HT1080 (cell line): ENCODE measurements at regions not wholly inside any gene's neighbourhood (a gene's known extent, or its start where the extent isn't known, plus 50 kb on each side); places are given as distances from the start of the nearest gene placed in this dataset.

Experiments used
- DNase-seq: peaks from one replicate; pipeline ENCODE4 v3.0.0-alpha.2; 2015; ENCODE audit warnings: low read depth

DNA sequence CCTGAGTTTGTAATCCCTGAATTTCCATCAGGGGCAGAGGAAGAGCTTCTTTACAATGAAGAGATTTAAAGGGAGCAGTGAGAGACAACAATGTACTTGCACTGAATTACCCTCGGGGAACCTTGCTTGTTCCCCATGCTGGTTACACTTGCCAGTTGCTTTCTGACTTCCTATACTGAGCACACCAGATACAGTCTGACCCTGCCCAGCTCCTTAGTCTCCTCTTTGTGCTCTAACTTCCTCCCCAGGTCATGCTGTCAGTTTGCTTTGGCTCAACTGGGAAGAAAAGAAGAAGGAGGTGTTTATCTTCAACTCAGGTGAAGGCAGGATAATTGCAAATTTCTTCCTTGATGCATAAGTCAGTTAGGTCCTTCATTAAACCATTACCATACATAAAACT lies 658.4 kb downstream of the NYAP2 start:
- no peak for DNase-seq

DNA sequence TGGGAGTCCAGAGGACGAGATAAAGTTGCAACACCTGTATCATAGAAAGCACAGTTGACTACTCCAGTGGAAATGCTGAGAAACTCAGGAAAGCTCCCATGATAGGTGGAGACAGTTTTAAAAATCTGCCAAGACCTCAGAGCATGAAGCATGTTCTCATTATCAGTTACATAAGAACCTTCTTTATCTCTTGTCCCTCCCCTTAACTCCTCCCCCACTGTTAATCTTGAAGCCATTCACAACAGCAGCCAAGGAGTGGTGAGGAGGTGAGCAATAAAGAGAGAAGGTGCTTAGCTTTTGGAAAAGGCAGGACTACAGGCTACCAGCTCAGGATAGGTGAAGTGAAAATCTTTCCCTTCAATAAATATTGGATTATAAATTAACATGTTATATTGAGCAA lies 657.9 kb downstream of the NYAP2 start:
- no peak for DNase-seq

DNA sequence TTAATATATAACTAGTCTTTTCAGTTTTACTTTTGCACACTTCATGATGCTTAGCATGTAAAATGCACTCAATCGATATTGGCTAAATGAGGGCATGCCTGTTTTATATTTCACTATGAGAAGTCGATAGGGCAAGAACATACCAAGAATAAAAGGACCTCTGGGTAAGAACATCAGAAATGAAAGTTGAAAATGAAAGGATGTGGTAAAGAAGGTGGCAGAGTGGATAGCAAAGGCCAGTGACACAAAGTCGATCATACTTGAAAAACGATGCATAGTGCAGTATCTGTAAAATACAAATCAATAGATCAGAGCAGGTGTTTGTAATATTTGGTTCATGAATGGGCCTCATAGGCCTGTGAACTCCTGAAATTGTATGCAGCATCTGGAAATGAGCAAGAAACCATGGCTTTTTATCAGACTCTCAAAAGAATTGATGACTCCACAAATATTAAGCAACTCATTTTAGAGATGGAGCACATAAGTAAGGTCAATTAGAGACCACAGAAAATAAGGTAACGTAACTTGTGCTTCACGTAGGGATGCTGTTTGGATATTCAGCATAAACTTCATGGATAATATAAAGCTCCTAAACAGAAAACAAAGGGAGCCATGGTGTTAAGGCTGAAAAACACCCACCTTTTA lies 653.4 kb downstream of the NYAP2 start:
- no peak for DNase-seq

DNA sequence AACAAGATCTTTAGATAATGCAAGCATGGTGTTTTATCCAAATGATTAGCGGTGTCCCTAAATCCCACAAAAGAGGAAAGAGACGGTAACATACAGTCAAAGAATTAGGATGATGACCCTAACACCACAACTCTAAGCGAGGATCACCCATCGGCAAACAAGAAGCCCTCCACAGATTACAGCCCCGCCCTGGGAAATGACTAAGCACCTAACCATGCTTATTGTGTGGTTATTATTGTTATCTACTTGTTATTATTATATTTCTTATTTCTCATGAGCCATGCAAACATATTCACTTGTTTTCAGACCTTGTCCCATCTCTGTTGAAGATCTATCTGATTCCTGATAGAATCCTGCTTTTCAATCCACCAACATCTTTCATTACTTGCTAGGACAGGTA lies 651.3 kb downstream of the NYAP2 start:
- peak; percentile 46 for DNase-seq

DNA sequence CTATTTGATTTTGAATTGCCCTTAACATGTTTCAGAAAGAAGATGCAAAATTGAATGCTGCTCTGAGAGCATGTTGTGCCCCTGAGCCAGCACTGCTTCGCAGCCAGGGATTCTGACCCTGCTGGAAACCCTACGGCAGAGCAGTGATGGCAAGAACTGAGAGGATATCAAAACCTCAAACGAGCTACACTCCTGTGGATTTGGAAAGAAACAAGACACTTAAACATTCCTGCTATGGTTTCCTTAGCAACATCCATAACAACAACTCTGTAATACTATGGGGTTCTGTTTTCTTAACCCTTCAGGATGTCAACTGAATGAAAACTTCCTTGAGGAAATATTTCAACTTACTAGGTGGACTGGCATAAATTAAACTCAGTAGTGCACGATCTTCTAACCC lies 649.1 kb downstream of the NYAP2 start:
- DNase-seq: peak; percentile 83

DNA sequence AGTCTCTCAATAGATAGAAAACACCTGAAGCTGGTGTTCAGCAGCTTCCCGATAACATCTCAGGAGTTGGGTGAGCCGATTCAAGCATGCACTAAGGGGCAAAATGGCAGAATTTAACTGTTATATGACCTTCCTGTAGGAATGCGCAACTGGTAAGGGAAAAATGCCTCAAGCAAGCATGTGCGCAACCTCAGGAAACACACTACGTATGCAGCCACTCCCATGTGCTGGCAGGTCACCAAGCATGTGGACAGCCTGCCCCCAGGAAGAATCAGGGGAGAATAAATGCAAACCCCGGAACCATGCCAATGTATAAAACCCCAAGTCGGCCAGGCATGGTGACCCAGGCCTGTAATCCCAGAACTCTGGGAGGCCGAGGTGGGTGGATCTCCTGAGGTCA lies 645.6 kb downstream of the NYAP2 start:
- no peak for DNase-seq

DNA sequence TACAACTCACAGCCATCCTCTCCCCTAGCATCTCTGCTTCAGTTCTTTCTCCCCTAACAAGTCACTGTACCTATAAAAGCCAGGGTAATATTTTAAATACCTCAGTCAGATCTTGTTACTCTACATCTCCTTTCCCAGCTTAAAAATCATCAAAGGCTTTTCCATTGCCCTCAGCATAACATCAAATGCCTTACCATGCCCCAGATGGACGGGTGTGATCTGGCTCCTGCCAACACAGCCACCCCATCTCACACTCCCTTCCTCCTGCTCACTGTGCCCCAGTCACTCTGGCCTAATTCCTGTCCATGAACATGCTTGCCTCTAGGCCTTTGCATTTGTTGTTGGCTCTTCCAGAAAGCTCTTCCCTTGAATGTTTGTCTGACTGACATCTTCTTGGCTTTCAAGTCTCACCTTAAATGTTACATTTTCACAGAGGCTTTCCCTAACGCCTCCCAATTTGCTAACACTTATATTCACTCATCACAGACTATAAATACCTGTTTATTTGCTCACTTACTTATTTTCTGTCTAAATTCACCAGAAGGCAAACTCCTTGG lies 640.9 kb downstream of the NYAP2 start:
- DNase-seq: no peak

DNA sequence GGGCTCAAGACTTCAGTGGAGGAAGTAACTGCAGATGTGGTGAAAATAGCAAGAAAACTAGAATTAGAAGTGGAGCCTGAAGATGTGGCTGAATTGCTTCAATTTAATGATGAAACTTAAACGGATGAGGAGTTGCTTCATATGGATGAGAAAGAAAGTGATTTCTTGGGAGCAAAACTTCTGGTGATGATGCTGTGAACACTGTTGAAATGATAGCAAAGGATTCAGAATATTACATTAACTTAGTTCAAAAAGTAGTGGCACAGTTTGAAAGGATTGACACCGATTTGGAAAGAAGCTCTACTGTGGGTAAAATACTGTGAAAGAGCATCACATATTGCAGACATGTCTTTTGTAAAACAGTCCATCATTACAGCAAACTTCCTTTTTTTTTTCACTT lies 638.0 kb downstream of the NYAP2 start:
- DNase-seq: no peak

DNA sequence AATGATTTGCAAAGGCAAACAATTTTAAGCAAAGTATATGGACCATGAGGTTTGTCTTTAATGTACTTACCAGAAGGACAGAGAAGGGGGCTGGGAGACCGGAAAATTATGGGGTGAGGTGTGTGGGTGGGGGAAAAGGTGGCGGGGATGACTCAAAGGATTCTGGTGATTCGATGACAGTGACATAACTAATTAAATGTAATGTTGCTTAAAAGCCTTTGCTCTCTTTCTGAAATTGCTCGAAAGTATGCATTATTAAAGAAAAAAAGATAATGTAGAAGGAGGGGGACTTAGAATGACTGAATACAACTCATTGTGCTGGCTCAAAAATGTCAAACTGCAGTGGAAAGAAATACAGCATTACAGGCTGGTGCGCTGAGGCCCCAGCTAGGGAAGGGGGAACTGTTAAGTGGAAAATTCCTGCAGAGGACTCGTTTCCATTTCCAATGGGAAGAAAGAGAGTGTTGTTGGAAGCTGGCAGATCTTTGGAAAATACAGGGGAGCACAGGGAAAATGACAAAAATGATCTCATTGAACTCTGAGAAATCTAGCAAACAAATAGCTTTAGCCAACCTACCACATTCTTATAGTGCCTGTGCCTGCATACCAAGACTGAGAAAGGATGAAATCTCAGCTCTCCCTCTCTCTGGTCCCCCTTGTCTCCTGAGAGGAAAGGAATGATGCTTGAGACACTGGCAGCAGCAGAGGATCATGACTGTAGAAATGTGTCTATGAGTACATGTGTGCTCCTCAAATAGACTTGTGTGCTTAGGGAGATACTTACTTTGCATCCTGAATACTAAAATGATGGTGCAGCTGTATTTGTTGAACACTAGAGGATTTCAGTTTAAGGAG lies 632.4 kb downstream of the NYAP2 start:
- DNase-seq: no peak

DNA sequence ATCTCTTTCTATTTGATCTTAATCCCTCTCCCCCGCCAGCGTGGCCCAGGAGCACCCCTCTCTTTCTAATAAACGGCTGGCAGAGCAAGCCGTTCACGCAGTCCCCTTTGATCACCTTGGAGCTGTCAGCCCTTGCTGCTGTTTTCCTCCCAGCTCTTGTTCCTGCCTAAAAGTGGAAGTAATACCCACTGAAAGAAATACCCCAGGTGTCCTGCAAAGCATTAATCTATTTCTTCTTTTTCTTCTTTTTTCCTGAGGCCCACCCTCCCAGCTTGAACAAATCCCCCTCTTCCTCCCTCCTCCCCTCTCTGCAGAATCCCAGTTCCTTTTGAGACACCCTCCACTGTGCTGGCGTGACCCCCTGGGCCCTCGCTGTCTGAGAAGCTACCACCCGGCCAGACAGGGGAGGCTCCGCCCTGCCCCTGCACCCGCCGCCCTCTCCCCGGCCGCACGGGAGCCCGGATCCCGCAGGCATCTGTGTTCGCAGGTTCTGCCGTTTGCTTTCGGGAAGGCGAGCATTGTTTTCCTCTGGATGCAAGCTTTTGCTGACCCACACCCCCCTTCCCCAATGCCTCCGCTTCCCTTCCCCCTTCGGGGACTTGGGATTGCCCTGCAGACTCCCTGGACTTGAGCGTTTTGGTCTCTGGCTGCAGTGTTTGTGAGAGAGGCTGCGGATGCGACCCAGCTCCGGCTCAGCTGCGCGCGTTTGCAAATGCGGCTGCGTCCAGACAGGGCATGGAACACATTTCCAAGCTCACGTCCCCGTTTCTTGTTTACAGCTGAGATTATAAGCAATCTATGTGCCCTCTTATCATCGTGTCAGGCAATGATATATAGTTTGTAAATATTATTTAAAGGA lies 631.5 kb downstream of the NYAP2 start:
- DNase-seq: peak; percentile 64

DNA sequence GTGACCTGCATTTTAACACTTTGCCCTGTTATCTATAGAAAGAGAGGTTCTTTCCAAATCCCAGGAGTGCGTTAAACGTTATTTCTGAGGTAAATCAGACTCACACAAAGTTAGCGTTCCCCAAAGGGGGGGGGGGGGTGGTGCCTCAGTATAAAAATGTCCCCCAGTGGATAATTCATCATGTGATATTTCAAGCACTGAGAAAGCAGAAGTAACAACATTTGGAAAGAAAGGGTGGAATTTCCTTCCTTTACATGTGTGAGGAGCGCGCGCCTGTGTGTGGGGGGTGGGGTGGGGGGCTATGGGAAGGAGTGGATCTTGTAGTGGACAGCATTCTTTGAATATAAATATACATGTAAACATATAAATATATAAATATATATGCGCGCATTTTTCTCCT lies 630.9 kb downstream of the NYAP2 start:
- DNase-seq: no peak

DNA sequence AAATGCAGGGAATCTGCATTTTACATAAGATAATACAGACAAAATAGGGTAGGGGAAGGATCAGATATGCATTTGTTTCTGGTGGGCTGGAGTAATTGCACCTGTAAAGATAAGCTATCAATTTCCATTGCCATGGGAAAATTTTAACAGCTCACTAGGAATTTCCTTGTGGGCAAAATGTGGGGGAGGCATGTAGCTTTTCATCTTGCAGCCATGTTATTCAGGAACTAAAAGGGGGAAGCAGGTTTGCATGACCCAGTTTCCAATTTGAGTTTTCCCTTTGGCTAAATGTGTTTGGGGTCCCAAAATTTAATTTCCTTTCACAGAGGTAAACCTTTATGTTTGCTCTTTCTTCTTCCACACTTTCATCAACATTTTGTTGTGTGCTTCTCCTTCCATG lies 624.4 kb downstream of the NYAP2 start:
- no peak for DNase-seq

DNA sequence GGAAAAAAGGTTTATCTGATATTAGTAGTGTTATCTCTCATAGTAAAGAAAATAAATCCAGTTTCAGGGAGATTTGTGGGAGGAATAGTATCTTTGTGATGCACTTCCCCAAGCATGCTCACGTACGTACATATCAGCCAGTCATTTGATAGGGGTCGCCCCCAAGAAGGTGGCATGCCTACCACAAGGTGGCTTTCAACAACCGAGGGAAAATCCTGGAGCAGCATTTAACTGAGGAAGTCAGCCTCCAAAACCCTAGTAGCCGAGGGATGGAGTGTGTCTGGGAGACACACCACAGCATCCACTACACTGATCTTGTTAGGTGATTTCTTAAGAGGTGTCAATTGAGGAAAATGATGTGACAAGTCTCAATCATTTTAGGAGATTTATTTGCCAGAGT lies 623.9 kb downstream of the NYAP2 start:
- DNase-seq: no peak

DNA sequence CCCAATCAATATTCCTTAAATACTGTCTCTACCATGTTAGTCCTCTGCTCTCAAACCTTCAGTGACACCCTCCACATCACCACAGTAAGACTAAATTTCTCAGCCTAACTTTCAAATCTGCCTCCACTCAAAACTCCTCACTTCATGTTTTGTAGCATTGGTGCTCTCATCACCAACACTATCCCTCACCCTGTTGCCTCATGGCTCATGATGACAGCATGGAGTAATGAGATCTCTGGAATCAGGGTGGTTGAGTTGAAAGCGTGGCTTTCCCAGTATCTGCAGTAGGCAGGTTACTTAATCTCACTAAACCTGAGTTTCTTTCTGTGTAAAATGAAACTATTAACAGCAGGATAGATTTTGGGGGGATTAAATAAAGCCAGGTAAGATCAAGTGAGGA lies 621.4 kb downstream of the NYAP2 start:
- DNase-seq: no peak

DNA sequence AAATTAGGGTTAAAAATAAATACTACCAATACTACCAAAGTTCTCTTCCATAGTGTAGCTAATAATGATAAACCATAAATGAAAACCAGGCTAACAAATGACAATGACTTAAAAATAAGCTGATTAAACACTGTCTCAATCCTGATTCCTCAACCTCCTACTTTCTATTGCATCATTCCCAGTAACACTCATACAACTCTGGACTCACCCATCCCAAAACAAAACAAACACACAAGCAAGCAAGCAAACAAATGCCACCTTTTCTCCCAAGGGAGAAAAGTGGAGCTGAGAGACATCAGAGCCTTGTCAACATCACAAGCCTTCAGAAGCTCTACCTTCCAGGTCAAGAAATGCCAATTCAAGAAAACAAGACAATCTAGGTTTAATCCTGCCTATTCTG lies 620.7 kb downstream of the NYAP2 start:
- no peak for DNase-seq

DNA sequence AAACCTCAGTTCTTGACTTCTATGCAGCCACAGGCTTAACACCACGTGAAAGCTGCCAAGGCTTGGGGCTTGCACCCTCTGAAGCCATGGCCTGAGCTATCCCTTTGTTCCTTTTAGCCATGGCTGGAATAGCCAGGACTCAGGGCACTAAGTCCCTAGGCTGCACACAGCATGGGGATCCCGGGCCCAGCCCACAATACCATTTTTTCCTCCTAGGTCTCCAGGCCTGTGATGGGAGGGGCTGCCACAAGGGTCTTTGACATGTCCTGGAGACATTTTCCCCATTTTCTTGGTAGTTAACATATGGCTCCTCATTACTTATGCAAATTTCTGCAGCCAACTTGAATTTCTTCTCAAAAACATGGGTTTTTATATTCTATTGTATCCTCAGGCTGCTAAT lies 619.1 kb downstream of the NYAP2 start:
- no peak for DNase-seq

DNA sequence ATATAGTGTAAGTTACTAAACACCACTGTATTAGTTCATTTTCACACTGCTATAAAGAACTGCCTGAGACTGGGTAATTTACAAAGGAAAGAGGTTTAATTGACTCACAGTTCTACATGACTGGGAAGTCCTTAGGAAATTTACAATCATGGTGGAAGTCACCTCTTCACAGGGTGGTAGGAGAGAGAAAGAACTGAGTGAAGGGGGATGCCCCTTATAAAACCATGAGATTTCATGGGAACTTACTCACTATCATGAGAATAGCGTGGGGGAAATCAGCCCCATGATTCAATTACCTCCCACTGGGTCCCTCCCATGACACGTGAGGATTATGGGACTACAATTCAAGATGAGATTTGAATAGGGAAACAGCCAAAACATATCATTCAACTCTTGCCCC lies 618.0 kb downstream of the NYAP2 start:
- no peak for DNase-seq

DNA sequence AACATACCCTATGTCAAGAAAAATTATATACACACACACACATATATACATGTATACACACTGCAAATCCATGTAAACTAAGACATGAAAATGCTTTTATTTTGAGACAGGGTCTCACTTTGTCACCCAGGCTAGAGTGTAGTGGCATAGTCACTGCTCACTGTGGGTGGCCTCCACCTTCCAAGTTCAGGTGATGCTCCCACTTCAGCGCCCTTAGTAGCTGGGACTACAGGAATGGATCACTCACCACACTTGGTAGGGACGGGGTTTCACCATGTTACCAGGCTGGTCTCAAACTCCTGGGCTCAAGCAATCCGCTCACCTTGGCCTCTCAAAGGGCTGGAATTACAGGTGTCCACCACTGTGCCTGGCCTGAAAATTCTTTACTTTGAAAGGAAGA lies 617.6 kb downstream of the NYAP2 start:
- DNase-seq: no peak

DNA sequence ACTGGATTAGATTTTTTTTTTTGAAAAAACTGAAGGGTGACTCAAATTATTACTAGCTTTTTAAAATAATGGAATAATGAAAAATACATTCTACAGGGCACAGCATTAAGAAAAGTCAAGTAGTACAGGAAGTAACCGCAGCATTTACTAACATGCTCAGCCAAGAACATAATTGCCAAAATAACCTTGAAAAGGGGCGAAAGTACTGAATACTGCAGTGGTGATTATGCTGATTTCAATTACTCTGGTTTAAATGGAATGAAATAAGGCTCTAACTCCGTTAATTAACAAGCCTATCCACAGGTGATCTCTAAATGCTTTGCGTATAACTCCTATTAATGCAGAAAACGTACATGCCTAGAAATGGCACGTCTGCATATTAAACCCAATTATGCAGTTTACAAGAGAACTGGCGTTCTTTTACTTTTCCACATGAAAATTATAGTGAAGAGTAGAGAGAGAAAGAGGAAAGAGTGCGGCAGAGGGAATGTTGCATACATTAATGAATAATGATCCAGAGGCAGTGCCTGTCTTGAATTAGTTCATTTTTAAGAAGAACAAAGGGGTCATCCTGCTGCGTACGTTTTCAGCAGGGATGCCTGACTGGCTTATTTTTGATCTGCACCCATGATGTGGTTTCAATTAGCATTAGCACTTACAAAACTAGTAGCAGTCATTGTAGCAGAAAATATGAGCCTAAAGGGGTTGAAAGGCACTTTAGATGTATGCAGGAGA lies 612.4 kb downstream of the NYAP2 start:
- DNase-seq: no peak

DNA sequence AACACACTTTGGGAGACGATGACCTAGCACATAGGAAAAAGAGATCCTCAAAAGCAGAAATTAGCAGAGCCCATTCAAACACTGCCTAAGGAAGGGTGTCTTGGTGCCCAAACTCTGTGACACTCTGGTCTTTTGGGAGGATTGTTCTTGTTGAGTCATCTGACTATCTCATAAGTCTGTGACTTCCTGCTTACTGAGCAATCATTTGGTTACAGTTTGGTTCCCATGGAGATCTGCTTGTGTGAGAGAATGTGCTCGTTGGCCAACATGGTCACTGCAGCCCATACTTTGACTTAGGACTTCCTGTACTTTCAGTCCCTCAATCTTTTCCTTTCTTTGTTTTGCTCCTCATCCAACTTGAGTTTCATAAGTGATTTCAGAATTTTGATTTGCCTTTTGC lies 602.9 kb downstream of the NYAP2 start:
- DNase-seq: peak; percentile 85

DNA sequence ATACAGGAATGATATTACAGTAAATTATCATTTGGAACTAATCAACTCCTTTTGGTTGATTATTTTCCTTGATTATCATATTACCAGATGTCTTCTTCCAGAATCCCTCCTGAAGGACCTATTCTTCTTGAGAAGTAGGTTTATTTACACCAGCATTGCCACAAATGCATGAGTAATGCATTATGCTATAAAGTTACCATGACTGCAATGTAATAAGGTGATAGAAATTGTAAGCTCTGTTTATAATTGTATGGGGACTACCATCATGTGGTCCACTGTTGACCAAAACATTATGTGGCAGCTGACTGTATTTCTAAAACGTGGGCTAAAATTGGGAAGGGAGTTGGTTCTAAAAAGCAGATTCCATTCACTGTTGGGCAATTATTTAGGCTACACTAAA lies 602.2 kb downstream of the NYAP2 start:
- peak; percentile 36 for DNase-seq
